Fibroblast of skin of back (primary cell): ENCODE measurements at regions not wholly inside any gene's neighbourhood (a gene's known extent, or its start where the extent isn't known, plus 50 kb on each side); places are given as distances from the start of the nearest gene placed in this dataset.

Source experiments
- DNase-seq: peaks from one replicate; pipeline ENCODE4 v3.0.0-alpha.2; 2013

DNA sequence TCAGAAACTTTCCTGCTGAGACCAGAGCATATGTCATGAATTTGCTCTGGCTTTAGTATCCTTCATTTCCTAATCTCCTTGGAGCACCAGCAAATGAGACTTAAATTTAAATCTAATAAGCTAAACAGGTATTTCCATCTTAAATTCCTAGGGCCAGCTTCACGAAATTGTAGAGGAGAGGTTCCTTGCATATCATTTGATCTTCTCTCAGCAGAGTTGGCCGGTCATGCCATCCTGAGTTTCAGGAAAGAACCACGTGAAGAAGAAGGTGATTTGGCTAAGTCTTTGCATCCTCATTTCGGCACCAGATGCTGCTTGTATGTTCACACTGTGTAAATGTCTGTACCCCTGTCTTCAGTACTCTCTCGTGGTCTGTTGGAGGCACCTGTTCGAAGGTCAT lies 370.4 kb upstream of the NBEA start:
- DNase-seq: no peak

- DNase-seq: peak; percentile 38
These were observed 365.0 kb upstream of the NBEA start for GRCh38 chr13:34577051-34577450.

GRCh38 chr13:34578471-34578870 lies 363.6 kb upstream of the NBEA start:
- no peak for DNase-seq

DNA sequence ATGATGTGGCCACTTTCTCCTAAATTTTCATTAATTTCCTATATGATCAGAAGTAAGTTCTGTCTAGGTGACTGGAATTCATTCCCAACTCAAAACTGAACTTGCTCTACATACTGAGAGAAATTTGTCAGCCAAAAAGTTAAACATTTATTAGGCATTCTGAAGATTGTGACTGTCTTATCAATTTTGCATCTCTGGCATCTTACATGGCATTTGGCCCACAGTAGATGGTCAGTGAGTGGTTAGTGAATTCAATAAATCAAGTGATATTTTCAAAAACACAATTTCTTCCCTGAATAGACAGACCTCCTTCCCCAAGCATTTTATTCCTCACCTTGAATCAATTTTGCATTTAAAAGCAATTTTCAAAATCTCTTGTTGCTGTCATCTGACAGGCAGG lies 363.2 kb upstream of the NBEA start:
- DNase-seq: no peak

- no peak for DNase-seq
These were observed 358.9 kb upstream of the NBEA start for GRCh38 chr13:34583181-34583580.

- DNase-seq: peak; percentile 5
These were observed 354.5 kb upstream of the NBEA start for GRCh38 chr13:34587576-34587975.

DNA sequence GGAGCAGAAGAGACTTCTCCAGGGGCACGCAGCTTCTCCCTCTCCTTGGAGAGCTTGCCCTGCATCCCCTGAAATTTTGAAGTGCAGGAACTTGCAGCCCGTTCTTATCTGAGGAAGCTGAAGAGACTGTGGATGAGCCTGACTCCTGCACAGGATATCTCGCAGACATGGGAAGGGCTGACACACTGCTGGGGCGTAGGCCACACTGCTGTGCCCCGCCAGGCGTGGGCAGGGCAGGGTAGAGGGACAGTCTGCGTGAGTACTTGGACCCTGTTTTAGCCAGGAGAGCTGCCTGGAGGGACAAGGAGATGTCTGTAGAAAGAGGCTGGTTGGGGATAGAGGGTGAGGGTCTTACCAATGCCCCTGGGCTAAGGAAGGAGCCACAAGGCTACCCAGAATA lies 353.7 kb upstream of the NBEA start:
- no peak for DNase-seq

DNA sequence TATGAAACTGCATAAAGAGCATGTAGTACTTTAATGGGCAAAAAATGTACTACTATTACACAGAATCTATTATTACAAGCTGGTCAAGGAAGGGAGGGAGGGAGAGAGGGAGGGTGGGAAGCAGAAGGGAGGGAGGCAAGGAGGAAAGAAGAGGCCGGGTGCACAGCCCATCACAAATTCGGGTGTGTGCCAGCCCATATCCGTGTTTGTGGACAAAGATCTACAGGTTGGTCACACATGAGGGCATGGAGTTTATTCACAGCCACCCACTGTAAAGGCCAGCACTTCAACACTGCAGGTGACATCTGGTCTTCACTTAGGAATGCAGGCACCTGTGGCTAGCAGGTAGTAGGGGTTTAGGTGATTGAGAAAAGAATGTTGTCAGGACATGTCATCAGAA lies 352.5 kb upstream of the NBEA start:
- no peak for DNase-seq

DNA sequence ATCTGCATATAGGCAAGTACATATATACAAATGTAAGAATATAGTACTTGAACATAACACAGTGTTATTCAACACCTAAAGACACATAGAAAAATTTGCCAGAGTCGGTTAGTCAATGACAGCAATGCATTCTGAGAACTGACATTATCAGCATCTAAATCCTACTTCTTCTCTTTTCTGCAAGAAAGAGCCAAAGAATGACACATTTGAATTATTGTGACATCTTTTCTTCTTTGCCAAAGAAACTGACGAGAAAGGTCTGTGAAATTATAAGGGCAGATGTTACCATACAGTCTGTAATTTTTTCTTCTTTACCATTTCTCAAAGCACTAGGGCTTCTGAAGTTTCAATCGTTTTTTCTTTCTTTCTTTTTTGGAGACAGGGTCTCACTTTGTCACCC lies 350.9 kb upstream of the NBEA start:
- DNase-seq: no peak

DNA sequence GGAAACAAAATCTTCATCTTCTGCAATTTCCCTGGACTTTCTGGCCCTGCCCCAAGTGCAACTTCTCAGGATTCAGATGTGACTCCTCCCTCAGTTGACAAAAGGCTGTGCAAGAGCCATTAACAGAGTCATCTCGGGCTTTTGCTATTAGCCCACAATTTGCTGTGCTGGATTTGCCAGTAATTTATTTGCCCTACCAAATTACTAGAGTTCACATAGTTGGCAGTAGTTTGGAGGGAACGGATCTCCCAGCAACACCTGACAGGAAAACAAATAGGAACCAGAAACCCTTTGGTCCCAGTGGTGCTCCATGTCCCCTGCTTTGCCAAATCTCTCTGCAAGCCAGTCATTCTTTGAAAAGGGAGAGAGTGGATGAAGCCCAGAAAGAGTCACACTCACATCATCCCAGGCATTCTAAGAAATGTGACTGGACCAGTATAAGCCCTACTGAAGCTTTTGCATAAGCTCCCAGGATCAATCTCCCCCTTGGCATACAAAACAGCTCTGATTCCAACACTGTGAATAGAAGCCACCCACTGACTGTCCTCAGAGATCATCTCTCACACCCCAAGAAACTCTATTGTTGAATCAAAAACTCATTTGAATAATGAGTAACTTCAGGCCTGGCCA lies 350.1 kb upstream of the NBEA start:
- DNase-seq: no peak

- no peak for DNase-seq
These were observed 348.4 kb upstream of the NBEA start for GRCh38 chr13:34593658-34594057.

DNA sequence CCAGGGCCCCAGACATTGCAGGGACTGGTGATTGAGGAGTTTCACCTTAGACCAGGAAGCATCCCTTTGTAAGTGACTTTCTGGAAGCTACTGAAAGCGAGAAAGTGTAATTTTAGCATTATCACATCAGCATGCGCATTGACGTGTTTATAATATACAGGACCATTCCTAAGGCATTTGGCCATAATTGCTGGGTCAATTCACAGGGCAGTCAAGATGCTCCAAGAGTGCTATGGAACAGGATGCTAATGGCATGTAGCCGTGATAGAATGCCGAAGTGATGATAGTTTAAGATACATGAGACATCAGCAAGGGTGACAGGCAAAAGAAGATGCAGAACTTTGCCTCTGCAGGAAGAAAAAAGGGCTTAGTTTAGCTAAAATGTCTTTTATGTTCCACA lies 347.6 kb upstream of the NBEA start:
- no peak for DNase-seq

DNA sequence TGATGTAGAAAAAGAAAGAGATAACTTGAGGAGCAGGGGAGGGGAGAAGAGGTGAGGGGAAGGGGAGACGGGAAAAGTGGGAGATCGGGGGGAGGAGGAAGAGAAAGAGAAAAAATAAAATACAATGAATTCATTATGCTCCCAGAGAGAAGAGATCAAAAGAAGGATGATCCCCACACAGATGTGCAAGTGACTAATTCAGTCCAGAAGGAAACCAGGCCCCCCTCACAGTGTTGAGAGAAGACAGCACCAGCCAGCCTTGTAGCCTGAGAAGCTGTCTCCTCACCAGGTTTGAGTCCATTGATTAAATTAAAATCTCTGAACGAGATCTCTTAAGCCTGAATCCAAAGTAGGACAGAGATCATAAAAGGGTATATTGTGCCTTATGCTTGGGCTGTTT lies 333.7 kb upstream of the NBEA start:
- DNase-seq: no peak

DNA sequence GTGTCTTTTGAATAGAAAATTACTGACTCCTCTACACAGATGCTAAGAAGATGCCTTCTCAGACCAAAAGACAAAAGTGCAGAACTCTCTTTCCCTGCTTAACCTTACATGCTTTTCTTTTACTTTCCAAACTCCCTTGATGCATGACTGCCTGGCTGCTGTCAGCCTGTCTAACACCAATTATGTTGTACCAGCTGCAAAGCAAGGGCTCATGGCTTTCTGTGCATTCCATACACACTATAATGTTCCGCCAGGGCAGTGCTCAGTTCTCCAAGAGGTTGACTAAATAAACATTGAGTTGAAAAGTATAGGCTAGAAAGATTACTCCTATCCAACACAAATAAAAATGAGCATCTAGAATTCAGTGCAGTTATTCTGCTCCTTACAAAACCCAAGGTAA lies 330.4 kb upstream of the NBEA start:
- no peak for DNase-seq

- no peak for DNase-seq
These were observed 324.5 kb upstream of the NBEA start for GRCh38 chr13:34617473-34618083.

- no peak for DNase-seq
These were observed 323.4 kb upstream of the NBEA start for GRCh38 chr13:34618654-34619053.

GRCh38 chr13:34619326-34619725 lies 322.7 kb upstream of the NBEA start:
- no peak for DNase-seq

GRCh38 chr13:34620074-34620850 lies 321.8 kb upstream of the NBEA start:
- DNase-seq: no peak

DNA sequence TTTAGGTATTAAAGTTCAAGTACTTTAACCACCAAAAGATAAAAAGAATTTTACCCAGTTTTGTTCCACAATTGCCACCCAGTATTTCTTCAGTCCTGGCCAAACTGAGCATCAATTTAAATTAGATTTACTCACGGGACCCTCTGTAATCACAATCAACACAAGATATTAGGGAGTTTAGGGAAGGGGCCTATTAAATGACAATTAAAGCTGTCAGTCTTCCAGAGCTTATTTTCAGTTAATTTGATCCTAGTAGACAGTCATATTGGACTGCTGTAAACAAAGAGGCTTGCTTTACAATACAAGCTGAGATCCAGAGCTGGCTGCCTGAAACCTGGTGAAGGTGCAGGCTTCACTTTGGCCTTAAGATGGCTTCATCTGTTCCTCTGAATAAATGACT lies 321.2 kb upstream of the NBEA start:
- DNase-seq: no peak

DNA sequence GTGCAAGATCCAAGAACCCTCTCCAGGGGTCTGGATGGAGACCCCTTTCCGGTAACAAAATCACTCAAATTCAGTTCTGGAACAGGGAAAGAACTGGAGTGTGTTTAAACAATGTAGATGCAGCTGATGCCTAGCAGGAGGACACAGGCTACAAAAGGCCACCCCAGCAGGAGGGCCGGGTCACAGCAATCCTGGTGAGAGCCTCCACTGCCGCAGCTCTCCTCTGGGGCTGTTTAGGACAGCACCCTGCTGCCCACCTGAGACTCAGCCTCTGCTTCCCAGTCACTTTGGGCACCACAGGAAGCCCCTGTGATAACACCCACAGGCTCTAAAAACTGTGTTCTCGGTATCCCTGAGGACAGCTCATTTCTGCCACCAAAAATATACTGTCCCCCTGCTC lies 318.7 kb upstream of the NBEA start:
- DNase-seq: no peak

GRCh38 chr13:34627509-34628208 lies 314.4 kb upstream of the NBEA start:
- no peak for DNase-seq

- no peak for DNase-seq
These were observed 313.8 kb upstream of the NBEA start for GRCh38 chr13:34628209-34628682.

GRCh38 chr13:34634448-34634847 lies 307.6 kb upstream of the NBEA start:
- no peak for DNase-seq
